ENCODE measurements at regions not wholly inside any gene's neighbourhood (a gene's known extent, or its start where the extent isn't known, plus 50 kb on each side); places are given as distances from the start of the nearest gene placed in this dataset.

DNA sequence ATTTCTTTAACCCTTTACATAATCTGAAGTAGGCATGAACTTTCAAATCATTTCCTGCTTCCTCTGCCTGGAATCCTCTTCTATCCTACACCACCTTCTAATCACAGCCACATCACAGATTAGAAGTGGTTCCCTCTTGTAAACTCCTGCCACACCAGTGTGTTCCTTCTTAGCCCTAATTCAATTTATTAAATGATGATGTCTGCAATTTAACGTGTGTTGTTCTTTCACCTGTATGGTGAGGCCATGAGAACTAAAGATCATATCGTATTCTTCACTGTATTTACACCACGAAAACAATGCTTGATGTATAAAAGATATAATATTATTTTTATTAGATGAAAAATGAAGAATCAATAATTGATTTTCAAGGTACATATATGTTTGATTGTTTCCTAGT lies 494.3 kb downstream of the EPHA4 start:
- DNase-seq (ENCODE audit: low spot score in 2 of 2) = no peak
- intact Hi-C loops (cut with DNase I) = no loop called here

DNA sequence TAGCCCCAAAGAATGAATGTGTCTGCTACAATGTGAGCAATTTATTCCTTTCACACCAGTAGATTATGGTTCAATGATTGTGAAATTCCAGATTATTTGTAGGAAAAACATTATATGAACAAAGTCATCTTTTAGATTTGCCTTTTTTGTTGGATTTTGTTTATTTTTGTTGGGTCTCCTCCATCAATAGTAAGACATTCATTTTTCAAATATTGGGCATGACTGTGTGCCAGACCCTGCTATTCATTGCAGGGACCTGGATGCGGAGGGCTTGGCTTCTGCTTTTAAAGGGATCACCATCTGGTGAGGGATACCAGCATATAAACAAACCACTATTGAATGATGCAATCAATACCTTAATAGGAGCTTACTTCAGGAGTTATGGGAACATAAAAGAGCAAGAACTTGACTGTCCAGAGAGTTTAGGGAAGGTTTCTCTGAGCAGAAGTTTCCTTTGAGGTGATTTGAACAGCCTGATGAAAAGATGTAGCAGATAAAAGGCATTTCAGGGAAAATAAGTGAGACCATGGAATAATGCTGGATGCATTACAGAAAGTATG lies 486.7 kb downstream of the EPHA4 start:
- intact Hi-C loops (cut with DNase I) = no loop called here
- Histone ChIP-seq H3K27me3 (no peaks in the 10 kb centered on the region), H3K36me3 (no peaks in the 10 kb centered on the region), H3K4me1 (no peaks in the 10 kb centered on the region), H3K9me3 (no peaks in the 10 kb centered on the region), H3K27ac (no peak overlapping the region), H3K4me3 (no peak overlapping the region)
- no peak for DNase-seq (ENCODE audit: low spot score in 2 of 2)
- TF ChIP-seq, protein P1, sequence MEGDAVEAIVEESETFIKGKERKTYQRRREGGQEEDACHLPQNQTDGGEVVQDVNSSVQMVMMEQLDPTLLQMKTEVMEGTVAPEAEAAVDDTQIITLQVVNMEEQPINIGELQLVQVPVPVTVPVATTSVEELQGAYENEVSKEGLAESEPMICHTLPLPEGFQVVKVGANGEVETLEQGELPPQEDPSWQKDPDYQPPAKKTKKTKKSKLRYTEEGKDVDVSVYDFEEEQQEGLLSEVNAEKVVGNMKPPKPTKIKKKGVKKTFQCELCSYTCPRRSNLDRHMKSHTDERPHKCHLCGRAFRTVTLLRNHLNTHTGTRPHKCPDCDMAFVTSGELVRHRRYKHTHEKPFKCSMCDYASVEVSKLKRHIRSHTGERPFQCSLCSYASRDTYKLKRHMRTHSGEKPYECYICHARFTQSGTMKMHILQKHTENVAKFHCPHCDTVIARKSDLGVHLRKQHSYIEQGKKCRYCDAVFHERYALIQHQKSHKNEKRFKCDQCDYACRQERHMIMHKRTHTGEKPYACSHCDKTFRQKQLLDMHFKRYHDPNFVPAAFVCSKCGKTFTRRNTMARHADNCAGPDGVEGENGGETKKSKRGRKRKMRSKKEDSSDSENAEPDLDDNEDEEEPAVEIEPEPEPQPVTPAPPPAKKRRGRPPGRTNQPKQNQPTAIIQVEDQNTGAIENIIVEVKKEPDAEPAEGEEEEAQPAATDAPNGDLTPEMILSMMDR (IDR thresholded peaks at IDR 0.05) = no peak

More for the DNA sequence above, 494.3 kb downstream of the EPHA4 start:
- no peaks in the 10 kb centered on the region for H3K4me1 ChIP-seq
- no peaks in the 10 kb centered on the region for H3K9me3 ChIP-seq
- TF ChIP-seq, protein P1 (IDR thresholded peaks at IDR 0.05) = no peak
- no peaks in the 10 kb centered on the region for H3K36me3 ChIP-seq
- H3K27me3 ChIP-seq = no peaks in the 10 kb centered on the region
- no peak overlapping the region for H3K4me3 ChIP-seq
- H3K27ac ChIP-seq = no peak overlapping the region

DNA sequence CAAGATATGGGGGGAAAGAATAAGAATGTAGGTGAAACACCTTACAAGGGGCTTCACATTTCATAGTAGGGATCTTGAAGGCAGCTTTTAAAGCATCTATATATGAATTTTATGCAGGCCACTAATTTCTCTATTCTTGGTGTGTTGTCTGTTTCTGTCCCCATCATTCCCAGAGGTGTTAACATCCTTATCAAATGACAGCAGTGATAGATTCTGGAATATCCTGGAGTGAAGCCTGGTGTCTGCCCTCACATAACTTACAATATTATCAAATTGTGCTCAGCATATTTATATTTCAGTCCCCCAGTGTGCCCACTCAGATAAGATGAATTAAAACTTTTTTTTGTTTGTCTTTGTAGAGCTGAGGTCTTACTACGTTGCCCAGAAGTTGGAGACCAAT lies 486.2 kb downstream of the EPHA4 start:
- TF ChIP-seq, protein P1 (IDR thresholded peaks at IDR 0.05) = no peak
- intact Hi-C loops (cut with DNase I) = no loop called here
- DNase-seq (ENCODE audit: low spot score in 2 of 2) = no peak
- H3K4me3 ChIP-seq = no peak overlapping the region
- no peak overlapping the region for H3K27ac ChIP-seq
- H3K4me1 ChIP-seq = no peaks in the 10 kb centered on the region
- no peaks in the 10 kb centered on the region for H3K27me3 ChIP-seq
- H3K36me3 ChIP-seq = no peaks in the 10 kb centered on the region
- H3K9me3 ChIP-seq = no peaks in the 10 kb centered on the region

DNA sequence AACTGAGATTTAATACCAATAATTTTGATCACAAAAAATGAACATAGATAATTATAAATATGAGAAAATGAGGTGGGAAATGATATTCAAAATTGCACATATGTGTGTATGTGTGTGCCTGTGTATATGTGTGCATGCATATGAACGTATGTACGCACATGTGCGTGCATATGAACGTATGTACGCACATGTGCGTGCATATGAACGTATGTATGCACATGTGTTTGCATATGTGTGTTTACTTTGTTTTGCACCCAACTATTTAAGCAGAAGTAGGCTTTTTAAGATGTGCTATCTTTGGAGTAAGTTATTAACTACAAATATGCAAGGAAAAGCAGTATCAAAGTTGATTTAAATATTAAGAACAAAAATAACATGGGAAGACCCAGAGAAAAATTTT lies 484.3 kb downstream of the EPHA4 start:
- H3K4me1 ChIP-seq = no peaks in the 10 kb centered on the region
- no peak for DNase-seq (ENCODE audit: low spot score in 2 of 2)
- TF ChIP-seq, protein P1 (IDR thresholded peaks at IDR 0.05) = no peak
- no peaks in the 10 kb centered on the region for H3K27me3 ChIP-seq
- no peak overlapping the region for H3K4me3 ChIP-seq
- intact Hi-C loops (cut with DNase I) = no loop called here
- H3K36me3 ChIP-seq = no peaks in the 10 kb centered on the region
- H3K9me3 ChIP-seq = no peaks in the 10 kb centered on the region
- no peak overlapping the region for H3K27ac ChIP-seq

DNA sequence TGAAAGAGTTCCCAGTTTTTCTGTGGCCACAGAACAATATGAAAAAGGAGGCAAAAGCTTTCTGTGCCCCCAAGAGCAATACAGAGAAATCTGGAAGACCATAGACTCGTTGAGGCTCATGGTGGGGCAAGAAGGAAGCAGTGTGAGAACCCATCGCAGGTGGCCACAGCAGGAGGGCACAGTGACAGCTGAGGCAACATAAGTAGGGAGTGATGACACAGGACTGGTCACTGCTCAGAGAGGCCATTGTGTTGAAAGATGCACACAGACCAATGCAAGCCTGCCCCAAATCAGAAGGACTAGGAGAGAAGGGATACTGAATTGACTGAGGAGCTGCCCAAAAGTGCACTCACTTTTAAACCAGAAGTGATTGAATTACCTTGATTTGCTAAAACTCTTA lies 483.6 kb downstream of the EPHA4 start:
- DNase-seq (ENCODE audit: low spot score in 2 of 2) = no peak
- no peaks in the 10 kb centered on the region for H3K9me3 ChIP-seq
- H3K4me1 ChIP-seq = no peaks in the 10 kb centered on the region
- H3K27me3 ChIP-seq = no peaks in the 10 kb centered on the region
- H3K36me3 ChIP-seq = no peaks in the 10 kb centered on the region
- intact Hi-C loops (cut with DNase I) = no loop called here
- H3K4me3 ChIP-seq = no peak overlapping the region
- no peak overlapping the region for H3K27ac ChIP-seq
- TF ChIP-seq, protein P1 (IDR thresholded peaks at IDR 0.05) = no peak

DNA sequence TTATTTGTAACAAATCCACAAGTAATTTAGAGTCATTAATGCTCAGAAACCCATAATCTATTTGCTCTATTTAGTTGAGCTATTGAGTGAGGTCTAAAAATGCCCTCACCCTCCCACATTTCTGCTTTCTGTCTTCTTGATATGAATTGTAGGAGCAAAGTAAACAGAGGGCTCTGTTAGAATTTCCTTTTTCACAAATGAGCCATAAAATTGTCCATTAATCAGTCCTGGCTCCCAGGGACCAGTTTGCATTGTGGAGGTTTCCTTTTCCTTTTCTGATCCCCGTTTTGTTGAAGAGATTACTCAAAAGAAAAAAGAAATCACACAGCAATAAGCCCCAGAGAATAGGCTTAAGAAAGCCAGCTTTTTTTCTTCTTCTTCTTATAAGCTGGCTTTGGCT lies 476.7 kb downstream of the EPHA4 start:
- TF ChIP-seq, protein P1 (IDR thresholded peaks at IDR 0.05) = no peak
- no peak for DNase-seq (ENCODE audit: low spot score in 2 of 2)

More for the DNA sequence above, 476.7 kb downstream of the EPHA4 start:
- no peak overlapping the region for H3K27ac ChIP-seq
- no peak overlapping the region for H3K4me3 ChIP-seq
- H3K36me3 ChIP-seq = no peaks in the 10 kb centered on the region
- intact Hi-C loops (cut with DNase I) = no loop called here
- H3K9me3 ChIP-seq = no peaks in the 10 kb centered on the region
- no peaks in the 10 kb centered on the region for H3K27me3 ChIP-seq
- no peaks in the 10 kb centered on the region for H3K4me1 ChIP-seq

Data from ascending aorta (tissue), 2 donors.